GM15510 (cell line): ENCODE measurements at regions not wholly inside any gene's neighbourhood (a gene's known extent, or its start where the extent isn't known, plus 50 kb on each side); places are given as distances from the start of the nearest gene placed in this dataset.

Experiments
- POLR2A ChIP-seq: IDR thresholded peaks from 3 replicates; pipeline ENCODE4 v1.6.1; 2011; ENCODE audit warnings: borderline replicate concordance; ENCODE audit not compliant: insufficient read length; ENCODE audit errors: extremely low read depth

- no peak for TF ChIP-seq POLR2A
Observed at GRCh38 chr2:7241041-7241745, 324.0 kb downstream of the RNF144A start.

GRCh38 chr2:7242189-7242867 is 325.1 kb downstream of the RNF144A start:
- no peak for TF ChIP-seq POLR2A

GRCh38 chr2:7243276-7243675 is 326.1 kb downstream of the RNF144A start:
- TF ChIP-seq POLR2A = no peak

- no peak for TF ChIP-seq POLR2A
Observed at GRCh38 chr2:7256377-7256776, 339.2 kb downstream of the RNF144A start.

GRCh38 chr2:7262727-7263126 is 345.5 kb downstream of the RNF144A start:
- TF ChIP-seq POLR2A = no peak

GRCh38 chr2:7264791-7265190 is 347.6 kb downstream of the RNF144A start:
- TF ChIP-seq POLR2A = no peak

- TF ChIP-seq POLR2A = no peak
Observed at GRCh38 chr2:7265286-7265685, 348.1 kb downstream of the RNF144A start.

- TF ChIP-seq POLR2A = no peak
Observed at GRCh38 chr2:7269106-7269643, 352.0 kb downstream of the RNF144A start.

- no peak for TF ChIP-seq POLR2A
Observed at GRCh38 chr2:7270011-7270431, 352.8 kb downstream of the RNF144A start.

GRCh38 chr2:7272210-7272609 is 355.0 kb downstream of the RNF144A start:
- TF ChIP-seq POLR2A = no peak

GRCh38 chr2:7278984-7279383 is 361.8 kb downstream of the RNF144A start:
- TF ChIP-seq POLR2A = no peak

- TF ChIP-seq POLR2A = no peak
Observed at GRCh38 chr2:7279421-7279949, 362.3 kb downstream of the RNF144A start.

GRCh38 chr2:7280790-7281189 is 363.6 kb downstream of the RNF144A start:
- no peak for TF ChIP-seq POLR2A

- no peak for TF ChIP-seq POLR2A
Observed at GRCh38 chr2:7281231-7282201, 364.3 kb downstream of the RNF144A start.
